SK-N-SH treated with all-trans-retinoic acid at 6 μM for 48 hours (cell line): ENCODE measurements at regions not wholly inside any gene's neighbourhood (a gene's known extent, or its start where the extent isn't known, plus 50 kb on each side); places are given as distances from the start of the nearest gene placed in this dataset.

Experiments used
- ATAC-seq: fragments of 200-7000 bp; cut with Tn5 transposase; 3 replicates; pipeline ENCODE4 v1.9.1; 2020; ENCODE audit warnings: mild to moderate bottlenecking, moderate library complexity
- ARNTL ChIP-seq: fragments of 450-650 bp; formaldehyde crosslinking; IDR thresholded peaks from 2 replicates; pipeline ENCODE4 v1.5.0; 2020; ENCODE audit warnings: low read depth, mild to moderate bottlenecking, moderate library complexity, borderline replicate concordance
- BACH2 ChIP-seq: fragments of 250-450 bp; sonication (Bioruptor Pico); IDR thresholded peaks from 2 replicates; pipeline ENCODE4 v1.9.0; 2021; ENCODE audit warnings: mild to moderate bottlenecking, borderline replicate concordance
- CREB5 ChIP-seq: fragments of 250-450 bp; sonication (Bioruptor Pico); IDR thresholded peaks from 2 replicates; pipeline ENCODE4 v1.5.1; 2020; ENCODE audit warnings: low read depth, mild to moderate bottlenecking, moderate library complexity
- CSDC2 ChIP-seq: fragments of 250-450 bp; sonication (Bioruptor Pico); IDR thresholded peaks from 2 replicates; pipeline ENCODE4 v1.5.0; 2020; ENCODE audit warnings: mild to moderate bottlenecking, moderate library complexity
- CSRNP3 ChIP-seq: fragments of 250-450 bp; sonication (Bioruptor Pico); IDR thresholded peaks from 2 replicates; pipeline ENCODE4 v1.5.1; 2021; ENCODE audit warnings: mild to moderate bottlenecking, moderate library complexity
- ESRRG ChIP-seq: fragments of 250-450 bp; sonication (Bioruptor Pico); IDR thresholded peaks from 2 replicates; pipeline ENCODE4 v1.6.1; 2021; ENCODE audit warnings: mild to moderate bottlenecking
- GLIS3 ChIP-seq: fragments of 250-450 bp; sonication (Bioruptor Pico); IDR thresholded peaks from 2 replicates; pipeline ENCODE4 v1.5.0; 2020; ENCODE audit warnings: mild to moderate bottlenecking, moderate library complexity
- ISL1 ChIP-seq: fragments of 250-450 bp; sonication (Bioruptor Pico); IDR thresholded peaks from 2 replicates; pipeline ENCODE4 v2.1.2; 2022; ENCODE audit warnings: mild to moderate bottlenecking, moderate library complexity
- OSR1 ChIP-seq: fragments of 250-450 bp; sonication (Bioruptor Pico); IDR thresholded peaks from 2 replicates; pipeline ENCODE4 v1.8.0; 2022; ENCODE audit warnings: moderate library complexity, mild to moderate bottlenecking, inconsistent platforms
- PATZ1 ChIP-seq: fragments of 250-450 bp; sonication (Bioruptor Pico); IDR thresholded peaks from 2 replicates; pipeline ENCODE4 v1.8.0; 2020; ENCODE audit warnings: mild to moderate bottlenecking, moderate library complexity, borderline replicate concordance
- POU6F1 ChIP-seq: fragments of 250-450 bp; sonication (Bioruptor Pico); IDR thresholded peaks from 2 replicates; pipeline ENCODE4 v1.8.0; 2021; ENCODE audit warnings: low read depth, mild to moderate bottlenecking, moderate library complexity, borderline replicate concordance
- PPARA ChIP-seq: fragments of 250-450 bp; sonication (Bioruptor Pico); IDR thresholded peaks from 2 replicates; pipeline ENCODE4 v1.5.0; 2020; ENCODE audit warnings: mild to moderate bottlenecking, borderline replicate concordance
- RARB ChIP-seq: fragments of 250-450 bp; sonication (Bioruptor Pico); IDR thresholded peaks from 2 replicates; pipeline ENCODE4 v1.8.0; 2021; ENCODE audit warnings: mild to moderate bottlenecking, moderate library complexity
- SNAI2 ChIP-seq: fragments of 250-450 bp; sonication (Bioruptor Pico); IDR thresholded peaks from 2 replicates; pipeline ENCODE4 v1.5.0; 2020; ENCODE audit warnings: mild to moderate bottlenecking, moderate library complexity
- TCF4 ChIP-seq: fragments of 250-450 bp; sonication (Bioruptor Pico); IDR thresholded peaks from 2 replicates; pipeline ENCODE4 v1.8.0; 2021; ENCODE audit warnings: mild to moderate bottlenecking, moderate library complexity, borderline replicate concordance
- TOX ChIP-seq: fragments of 250-450 bp; sonication (Bioruptor Pico); IDR thresholded peaks from 2 replicates; pipeline ENCODE4 v1.8.0; 2021; ENCODE audit warnings: mild to moderate bottlenecking, moderate library complexity, borderline replicate concordance
- ZC3H10 ChIP-seq: fragments of 250-450 bp; sonication (Bioruptor Pico); IDR thresholded peaks from 2 replicates; pipeline ENCODE4 v1.5.1; 2021; ENCODE audit warnings: mild to moderate bottlenecking, moderate library complexity
- ZFP30 ChIP-seq: fragments of 450-650 bp; formaldehyde crosslinking; IDR thresholded peaks from 2 replicates; pipeline ENCODE4 v1.5.0; 2022; ENCODE audit warnings: mild to moderate bottlenecking, moderate library complexity
- ZNF565 ChIP-seq: fragments of 450-650 bp; formaldehyde crosslinking; conservative IDR thresholded peaks from 2 replicates; pipeline ENCODE4 v1.5.0; 2020; ENCODE audit warnings: low read depth, mild to moderate bottlenecking, moderate library complexity
- ZNF70 ChIP-seq: fragments of 450-650 bp; formaldehyde crosslinking; IDR thresholded peaks from 2 replicates; pipeline ENCODE4 v1.5.0; 2020; ENCODE audit warnings: mild to moderate bottlenecking, moderate library complexity
- ZNF8 ChIP-seq: fragments of 450-650 bp; formaldehyde crosslinking; IDR thresholded peaks from 2 replicates; pipeline ENCODE4 v1.5.0; 2020; ENCODE audit warnings: mild to moderate bottlenecking, moderate library complexity

- TF ChIP-seq ARNTL (CRISPR knock-in tag) (no peak), CSDC2 (no peak), ZNF565 (CRISPR knock-in tag) (no peak), GLIS3 (CRISPR knock-in tag) (no peak), CREB5 (CRISPR knock-in tag) (no peak), ZNF8 (CRISPR knock-in tag) (no peak), TCF4 (CRISPR knock-in tag) (no peak), SNAI2 (CRISPR knock-in tag) (no peak), CSRNP3 (CRISPR knock-in tag) (no peak), ESRRG (no peak), BACH2 (CRISPR knock-in tag) (no peak), POU6F1 (CRISPR knock-in tag) (no peak), TOX (CRISPR knock-in tag) (no peak)
- ATAC-seq = no peak
These were observed 83.2 kb upstream of the SPATS2L start for GRCh38 chr2:200223205-200223784.

- ATAC-seq = no peak
- TF ChIP-seq CSRNP3 (CRISPR knock-in tag) = no peak
- TF ChIP-seq ISL1 (CRISPR knock-in tag) = no peak
- no peak for TF ChIP-seq PATZ1 (CRISPR knock-in tag)
- no peak for TF ChIP-seq SNAI2 (CRISPR knock-in tag)
- no peak for TF ChIP-seq TCF4 (CRISPR knock-in tag)
- no peak for TF ChIP-seq RARB
- TF ChIP-seq ESRRG = no peak
- TF ChIP-seq CSDC2 = no peak
- TF ChIP-seq GLIS3 (CRISPR knock-in tag) = no peak
- TF ChIP-seq ARNTL (CRISPR knock-in tag) = no peak
- TF ChIP-seq ZNF8 (CRISPR knock-in tag) = no peak
- TF ChIP-seq ZNF70 = no peak
- TF ChIP-seq ZFP30 (CRISPR knock-in tag) = no peak
- TF ChIP-seq OSR1 = no peak
These were observed 80.5 kb upstream of the SPATS2L start for GRCh38 chr2:200225951-200226350.

GRCh38 chr2:200226451-200227426 is 79.8 kb upstream of the SPATS2L start:
- TF ChIP-seq ISL1 (CRISPR knock-in tag) (no peak), ZNF8 (CRISPR knock-in tag) (no peak), ZC3H10 (CRISPR knock-in tag) (no peak), CSRNP3 (CRISPR knock-in tag) (no peak), PPARA (no peak), TOX (CRISPR knock-in tag) (no peak), GLIS3 (CRISPR knock-in tag) (no peak), ZFP30 (CRISPR knock-in tag) (no peak), CREB5 (CRISPR knock-in tag) (no peak), CSDC2 (no peak), ESRRG (no peak), ARNTL (CRISPR knock-in tag) (no peak), OSR1 (no peak), BACH2 (CRISPR knock-in tag) (no peak), POU6F1 (CRISPR knock-in tag) (no peak), RARB (no peak)

More at GRCh38 chr2:200226451-200227426, 79.8 kb upstream of the SPATS2L start:
- no peak for ATAC-seq
